ENCODE measurements at regions not wholly inside any gene's neighbourhood (a gene's known extent, or its start where the extent isn't known, plus 50 kb on each side); places are given as distances from the start of the nearest gene placed in this dataset.
"Not testable (repeated sequence)": the region's sequence is repeated elsewhere in the genome, so short reads cannot be mapped to it uniquely, and the experiment has no call there.

DNA sequence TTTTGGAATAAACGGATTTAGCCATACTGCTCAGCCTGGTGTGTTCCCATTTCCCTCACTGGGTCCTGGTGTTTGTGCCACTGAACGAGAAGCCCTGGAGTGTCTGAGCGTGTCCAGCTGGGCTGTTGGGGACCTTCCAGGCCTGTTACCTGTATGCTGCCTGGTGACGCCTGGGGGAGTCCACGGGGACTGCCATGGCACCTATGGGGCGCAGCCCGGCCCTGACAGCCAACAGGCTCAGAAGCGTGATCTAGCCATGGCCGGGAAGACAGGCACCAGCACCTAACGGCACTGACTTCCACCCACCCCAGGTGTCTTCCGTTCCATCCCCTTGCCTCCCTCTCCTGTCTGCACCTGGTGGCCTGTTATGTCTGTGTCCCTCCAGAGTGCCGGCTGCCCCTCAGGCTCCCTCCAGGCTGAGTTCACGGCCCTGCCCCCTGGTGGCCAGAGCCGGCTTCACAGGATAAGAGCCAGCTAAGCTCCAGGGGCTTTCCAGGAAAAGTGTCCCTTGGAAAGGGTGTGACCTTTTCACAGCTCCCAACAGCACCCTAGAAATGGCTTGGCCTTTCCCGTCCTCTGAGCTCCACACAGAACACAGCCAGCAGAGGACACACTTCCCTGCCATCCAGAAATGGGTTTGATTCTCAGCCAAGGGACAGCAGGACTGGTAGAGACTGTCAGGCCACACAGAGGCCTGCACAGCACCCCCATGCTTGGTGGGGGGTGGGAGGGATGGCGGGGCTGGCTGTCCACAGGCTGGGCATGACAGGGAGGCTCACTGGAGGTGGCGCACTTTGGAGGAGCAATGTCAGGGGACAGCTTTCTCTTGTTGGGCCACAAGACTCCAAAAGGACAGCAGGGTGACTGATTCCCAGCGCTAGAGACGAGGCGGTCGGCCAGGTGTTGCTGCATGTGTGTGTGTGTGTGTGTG, 64.0 kb upstream of the LYSMD4 start:
- not testable (repeated sequence) for H3K27me3 Mint-ChIP-seq (ENCODE audit: low read depth); H3K4me1 Mint-ChIP-seq; H3K4me3 Mint-ChIP-seq; H3K9me3 Mint-ChIP-seq; H3K27ac Mint-ChIP-seq; DNase-seq (ENCODE audit: low spot score in 2 of 2, unreplicated experiment in 2 of 2); H3K36me3 Mint-ChIP-seq
- TF ChIP-seq, protein P1, sequence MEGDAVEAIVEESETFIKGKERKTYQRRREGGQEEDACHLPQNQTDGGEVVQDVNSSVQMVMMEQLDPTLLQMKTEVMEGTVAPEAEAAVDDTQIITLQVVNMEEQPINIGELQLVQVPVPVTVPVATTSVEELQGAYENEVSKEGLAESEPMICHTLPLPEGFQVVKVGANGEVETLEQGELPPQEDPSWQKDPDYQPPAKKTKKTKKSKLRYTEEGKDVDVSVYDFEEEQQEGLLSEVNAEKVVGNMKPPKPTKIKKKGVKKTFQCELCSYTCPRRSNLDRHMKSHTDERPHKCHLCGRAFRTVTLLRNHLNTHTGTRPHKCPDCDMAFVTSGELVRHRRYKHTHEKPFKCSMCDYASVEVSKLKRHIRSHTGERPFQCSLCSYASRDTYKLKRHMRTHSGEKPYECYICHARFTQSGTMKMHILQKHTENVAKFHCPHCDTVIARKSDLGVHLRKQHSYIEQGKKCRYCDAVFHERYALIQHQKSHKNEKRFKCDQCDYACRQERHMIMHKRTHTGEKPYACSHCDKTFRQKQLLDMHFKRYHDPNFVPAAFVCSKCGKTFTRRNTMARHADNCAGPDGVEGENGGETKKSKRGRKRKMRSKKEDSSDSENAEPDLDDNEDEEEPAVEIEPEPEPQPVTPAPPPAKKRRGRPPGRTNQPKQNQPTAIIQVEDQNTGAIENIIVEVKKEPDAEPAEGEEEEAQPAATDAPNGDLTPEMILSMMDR (IDR thresholded peaks at IDR 0.05; ENCODE audit: unreplicated experiment): peak; percentile 20

DNA sequence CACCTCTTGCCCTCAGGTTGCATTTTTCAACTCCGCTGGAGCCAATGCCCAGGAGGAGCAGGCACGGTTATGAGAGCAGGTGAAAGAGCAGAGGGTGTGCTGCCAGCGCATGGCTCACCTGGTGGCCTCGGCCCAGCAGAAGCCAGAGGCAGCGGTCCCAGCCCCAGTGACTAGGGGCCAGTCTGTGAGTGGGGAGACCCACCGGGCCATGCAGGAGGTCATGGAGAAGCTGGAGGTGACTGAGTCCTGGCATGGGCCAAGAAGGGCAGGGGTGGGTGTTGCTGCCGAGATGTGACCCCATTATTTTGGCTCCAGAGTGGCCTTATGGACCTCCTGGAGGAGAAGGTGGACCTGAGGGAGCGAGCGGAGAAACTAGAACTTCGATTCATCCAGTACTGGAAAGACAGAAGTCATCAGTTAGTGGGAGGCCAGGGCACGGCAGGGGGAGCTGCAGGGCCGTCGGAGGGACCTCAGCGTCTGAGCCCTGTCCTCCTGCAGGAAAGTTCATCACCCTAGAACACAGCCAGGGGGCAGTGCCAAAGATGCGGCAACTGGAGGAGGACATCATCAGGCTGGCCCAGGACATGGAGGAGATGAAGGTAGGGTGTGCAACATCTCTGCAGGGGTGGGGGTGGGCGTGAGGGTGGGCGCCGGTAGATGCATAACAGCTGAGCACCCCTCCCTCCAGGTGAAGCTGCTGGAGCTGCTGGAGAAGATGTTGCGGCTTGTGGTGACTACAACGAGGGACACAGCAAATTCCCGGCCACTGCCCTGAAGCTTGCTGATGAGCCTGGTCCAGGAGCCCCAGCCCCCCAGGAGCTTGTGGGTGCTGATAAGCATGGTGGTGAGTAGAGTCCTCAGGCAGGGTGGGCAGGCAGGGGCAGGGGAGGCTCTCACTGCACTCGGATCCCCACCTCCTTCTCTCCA, 58.9 kb upstream of the LYSMD4 start:
- not testable (repeated sequence) for H3K27ac Mint-ChIP-seq; DNase-seq (ENCODE audit: low spot score in 2 of 2, unreplicated experiment in 2 of 2); H3K4me1 Mint-ChIP-seq; H3K36me3 Mint-ChIP-seq; H3K4me3 Mint-ChIP-seq; H3K9me3 Mint-ChIP-seq
- peaks cover 21% of the 10 kb centered on the region for H3K27me3 Mint-ChIP-seq (ENCODE audit: low read depth)

DNA sequence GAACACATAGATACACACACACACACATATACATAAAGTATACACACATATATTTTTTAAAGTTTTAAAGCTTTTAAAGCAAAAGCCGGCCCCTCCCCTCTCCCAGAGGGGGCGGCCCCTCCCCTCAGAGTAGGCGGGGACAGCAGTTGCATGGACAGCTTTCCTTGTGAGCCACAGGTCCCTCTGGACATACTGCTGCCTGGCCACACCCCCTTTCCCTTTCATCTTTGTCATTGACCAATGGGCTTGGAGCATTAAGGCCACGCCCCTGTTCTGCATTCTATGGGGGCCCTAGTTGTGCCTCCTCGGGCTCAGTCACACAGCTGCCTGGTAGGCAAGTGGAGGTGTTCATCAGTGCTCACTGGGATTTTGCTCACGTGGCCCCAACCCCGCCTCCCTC, 57.5 kb upstream of the LYSMD4 start:
- H3K9me3 Mint-ChIP-seq; H3K36me3 Mint-ChIP-seq; H3K27ac Mint-ChIP-seq; DNase-seq (ENCODE audit: low spot score in 2 of 2, unreplicated experiment in 2 of 2); H3K4me1 Mint-ChIP-seq; H3K4me3 Mint-ChIP-seq: not testable (repeated sequence)
- H3K27me3 Mint-ChIP-seq (ENCODE audit: low read depth): peaks cover 24% of the 10 kb centered on the region

DNA sequence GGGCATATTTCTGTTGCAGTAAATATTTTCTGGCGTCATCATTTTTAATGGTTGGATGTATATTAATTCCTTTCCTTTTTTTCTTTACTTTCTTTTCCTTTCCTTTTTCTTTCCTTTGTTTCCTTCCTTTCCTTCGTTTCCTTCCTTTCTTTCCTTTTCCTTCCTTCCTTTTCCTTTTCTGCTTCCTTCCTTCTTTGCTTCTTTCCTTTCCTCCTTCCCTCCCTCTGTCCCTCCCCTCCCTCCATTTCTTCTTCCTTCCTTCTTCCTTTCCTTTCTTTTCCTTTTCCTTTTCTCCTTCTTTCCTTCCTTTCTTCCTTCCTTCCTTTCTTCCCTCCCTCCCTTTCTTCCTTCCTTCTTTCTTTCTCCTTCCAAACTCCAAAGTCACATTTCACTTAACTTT, 54.9 kb upstream of the LYSMD4 start:
- H3K4me3 Mint-ChIP-seq: no peak overlapping the region
- H3K27me3 Mint-ChIP-seq (ENCODE audit: low read depth): peaks cover 24% of the 10 kb centered on the region
- H3K9me3 Mint-ChIP-seq: no peaks in the 10 kb centered on the region
- no peak overlapping the region for H3K27ac Mint-ChIP-seq
- TF ChIP-seq, protein P1 (IDR thresholded peaks at IDR 0.05; ENCODE audit: unreplicated experiment): no peak
- DNase-seq (ENCODE audit: low spot score in 2 of 2, unreplicated experiment in 2 of 2): no peak
- no peaks in the 10 kb centered on the region for H3K36me3 Mint-ChIP-seq
- H3K4me1 Mint-ChIP-seq: peaks cover 7% of the 10 kb centered on the region

DNA sequence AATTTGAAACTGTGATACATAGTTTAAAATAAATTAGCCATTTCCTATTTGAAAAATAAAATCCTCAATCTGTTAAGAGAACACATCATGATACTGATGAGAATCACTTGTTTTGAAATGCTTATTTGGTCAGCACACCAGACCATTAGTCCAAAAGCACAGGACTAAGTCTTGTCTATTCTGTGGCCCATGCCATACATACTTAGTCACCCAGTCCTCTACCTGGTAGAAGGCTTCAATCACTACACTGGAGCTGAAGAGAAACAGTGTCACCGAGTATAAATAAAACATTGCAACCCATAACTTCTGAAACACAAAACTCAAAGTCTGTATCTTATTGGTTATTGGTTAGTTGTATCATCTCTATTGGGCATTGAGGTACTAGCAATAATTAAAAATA, 51.6 kb upstream of the LYSMD4 start:
- H3K9me3 Mint-ChIP-seq; H3K4me3 Mint-ChIP-seq; H3K4me1 Mint-ChIP-seq; H3K27ac Mint-ChIP-seq; H3K36me3 Mint-ChIP-seq; DNase-seq (ENCODE audit: low spot score in 2 of 2, unreplicated experiment in 2 of 2): not testable (repeated sequence)
- peaks cover 25% of the 10 kb centered on the region for H3K27me3 Mint-ChIP-seq (ENCODE audit: low read depth)

DNA sequence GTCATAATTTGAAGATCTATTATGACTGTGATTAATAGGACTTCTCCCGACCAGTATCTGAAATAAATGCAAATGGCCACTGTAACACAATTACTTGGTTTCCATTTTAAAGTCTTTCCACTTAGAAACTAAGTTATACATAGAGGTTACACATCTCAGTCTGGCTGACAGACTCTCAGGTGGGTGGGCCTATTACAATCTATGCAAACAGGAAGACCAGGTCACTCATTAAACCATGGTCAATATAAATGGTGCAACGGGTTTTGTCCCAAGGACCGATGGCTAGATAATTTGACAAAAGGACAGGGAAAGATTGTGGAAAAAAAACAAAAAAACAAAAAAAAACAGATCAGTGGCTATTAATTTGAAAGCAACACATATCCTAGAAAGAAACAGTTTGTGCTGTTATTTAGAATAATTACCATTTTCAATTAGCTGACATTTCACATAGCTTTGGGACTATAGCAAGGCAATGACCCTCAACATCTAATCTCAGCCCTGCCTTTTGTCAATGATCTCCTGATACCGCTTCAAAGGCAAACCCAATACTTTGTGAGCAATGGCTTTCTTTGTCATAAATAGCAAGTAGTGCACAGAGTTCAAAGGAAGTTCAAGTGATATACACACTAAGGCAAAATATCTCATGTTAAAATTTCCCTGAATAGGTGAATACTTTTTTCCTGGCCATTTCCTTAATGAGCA, 50.8 kb upstream of the LYSMD4 start:
- not testable (repeated sequence) for H3K27ac Mint-ChIP-seq; DNase-seq (ENCODE audit: low spot score in 2 of 2, unreplicated experiment in 2 of 2); H3K4me1 Mint-ChIP-seq; H3K36me3 Mint-ChIP-seq; H3K4me3 Mint-ChIP-seq; H3K9me3 Mint-ChIP-seq
- H3K27me3 Mint-ChIP-seq (ENCODE audit: low read depth): peaks cover 22% of the 10 kb centered on the region
